ENCODE measurements at regions not wholly inside any gene's neighbourhood (a gene's known extent, or its start where the extent isn't known, plus 50 kb on each side); places are given as distances from the start of the nearest gene placed in this dataset.

GRCh38 chr11:116192509-116193210 lies 580.1 kb downstream of the BUD13 start:
- no peak for DNase-seq (ENCODE audit: low spot score)

GRCh38 chr11:116190861-116191260 lies 581.9 kb downstream of the BUD13 start:
- DNase-seq (ENCODE audit: low spot score): no peak

GRCh38 chr11:116189408-116190170 lies 583.2 kb downstream of the BUD13 start:
- no peak for DNase-seq (ENCODE audit: low spot score)

- no peak for DNase-seq (ENCODE audit: low spot score)
Observed at GRCh38 chr11:116188350-116188749, 584.4 kb downstream of the BUD13 start.

- DNase-seq (ENCODE audit: low spot score): no peak
Observed at GRCh38 chr11:116187026-116187425, 585.8 kb downstream of the BUD13 start.

- no peak for DNase-seq (ENCODE audit: low spot score)
Observed at GRCh38 chr11:116185551-116185950, 587.2 kb downstream of the BUD13 start.

GRCh38 chr11:116184763-116185162 lies 588.0 kb downstream of the BUD13 start:
- DNase-seq (ENCODE audit: low spot score): no peak

GRCh38 chr11:116182356-116182966 lies 590.3 kb downstream of the BUD13 start:
- DNase-seq (ENCODE audit: low spot score): no peak

GRCh38 chr11:116180806-116181600 lies 591.8 kb downstream of the BUD13 start:
- DNase-seq (ENCODE audit: low spot score): peak; percentile 81

GRCh38 chr11:116179401-116179800 lies 593.4 kb downstream of the BUD13 start:
- peak; percentile 35 for DNase-seq (ENCODE audit: low spot score)

GRCh38 chr11:116177521-116178210 lies 595.1 kb downstream of the BUD13 start:
- DNase-seq (ENCODE audit: low spot score): no peak

- no peak for DNase-seq (ENCODE audit: low spot score)
Observed at GRCh38 chr11:116176484-116177005, 596.2 kb downstream of the BUD13 start.

- DNase-seq (ENCODE audit: low spot score): no peak
Observed at GRCh38 chr11:116175707-116176106, 597.1 kb downstream of the BUD13 start.

GRCh38 chr11:116173941-116174911 lies 598.6 kb downstream of the BUD13 start:
- no peak for DNase-seq (ENCODE audit: low spot score)

GRCh38 chr11:116173506-116173905 lies 599.3 kb downstream of the BUD13 start:
- DNase-seq (ENCODE audit: low spot score): no peak

- no peak for DNase-seq (ENCODE audit: low spot score)
Observed at GRCh38 chr11:116172851-116173250, 599.9 kb downstream of the BUD13 start.

GRCh38 chr11:116172156-116172555 lies 600.6 kb downstream of the BUD13 start:
- DNase-seq (ENCODE audit: low spot score): no peak

GRCh38 chr11:116171271-116172140 lies 601.3 kb downstream of the BUD13 start:
- DNase-seq (ENCODE audit: low spot score): no peak
